Hepatocyte (in vitro differentiated cells): ENCODE measurements at regions not wholly inside any gene's neighbourhood (a gene's known extent, or its start where the extent isn't known, plus 50 kb on each side); places are given as distances from the start of the nearest gene placed in this dataset.

Experiments used
- EZH2phosphoT487 ChIP-seq: fragments of 200-600 bp; sonication (generic); IDR thresholded peaks from one replicate; pipeline ENCODE4 v1.6.1; 2018; ENCODE audit warnings: antibody characterized with exemption, mild to moderate bottlenecking, low read depth, moderate library complexity; ENCODE audit not compliant: unreplicated experiment, severe bottlenecking
- TF ChIP-seq, protein P1 (sequence below): fragments of 200-600 bp; sonication (generic); IDR thresholded peaks from 2 replicates; pipeline ENCODE4 v1.5.1; 2016; ENCODE audit warnings: antibody characterized with exemption, mild to moderate bottlenecking; ENCODE audit not compliant: poor library complexity

DNA sequence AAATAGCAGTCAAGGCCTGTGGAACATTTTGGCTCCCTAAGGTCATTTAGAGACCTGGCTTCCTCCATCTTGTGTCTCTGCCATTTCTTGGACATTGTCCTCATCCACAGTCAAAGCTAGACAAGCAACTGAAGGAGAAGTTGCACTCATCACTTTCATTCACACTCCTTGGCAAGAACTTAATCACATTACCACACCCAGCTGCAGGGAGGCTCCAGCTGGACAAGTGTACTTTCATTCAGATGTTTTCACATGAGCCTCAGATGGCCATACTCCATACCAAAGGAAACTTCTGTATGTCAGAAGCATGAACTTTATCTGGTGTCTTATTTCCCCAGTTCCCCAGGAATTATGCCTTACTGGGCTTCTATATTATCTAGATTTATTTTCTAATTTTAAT, 537.4 kb downstream of the TMEM135 start:
- TF ChIP-seq, protein P1, sequence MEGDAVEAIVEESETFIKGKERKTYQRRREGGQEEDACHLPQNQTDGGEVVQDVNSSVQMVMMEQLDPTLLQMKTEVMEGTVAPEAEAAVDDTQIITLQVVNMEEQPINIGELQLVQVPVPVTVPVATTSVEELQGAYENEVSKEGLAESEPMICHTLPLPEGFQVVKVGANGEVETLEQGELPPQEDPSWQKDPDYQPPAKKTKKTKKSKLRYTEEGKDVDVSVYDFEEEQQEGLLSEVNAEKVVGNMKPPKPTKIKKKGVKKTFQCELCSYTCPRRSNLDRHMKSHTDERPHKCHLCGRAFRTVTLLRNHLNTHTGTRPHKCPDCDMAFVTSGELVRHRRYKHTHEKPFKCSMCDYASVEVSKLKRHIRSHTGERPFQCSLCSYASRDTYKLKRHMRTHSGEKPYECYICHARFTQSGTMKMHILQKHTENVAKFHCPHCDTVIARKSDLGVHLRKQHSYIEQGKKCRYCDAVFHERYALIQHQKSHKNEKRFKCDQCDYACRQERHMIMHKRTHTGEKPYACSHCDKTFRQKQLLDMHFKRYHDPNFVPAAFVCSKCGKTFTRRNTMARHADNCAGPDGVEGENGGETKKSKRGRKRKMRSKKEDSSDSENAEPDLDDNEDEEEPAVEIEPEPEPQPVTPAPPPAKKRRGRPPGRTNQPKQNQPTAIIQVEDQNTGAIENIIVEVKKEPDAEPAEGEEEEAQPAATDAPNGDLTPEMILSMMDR, result no peak
- no peak for TF ChIP-seq EZH2phosphoT487
